ENCODE measurements at regions not wholly inside any gene's neighbourhood (a gene's known extent, or its start where the extent isn't known, plus 50 kb on each side); places are given as distances from the start of the nearest gene placed in this dataset.

DNA sequence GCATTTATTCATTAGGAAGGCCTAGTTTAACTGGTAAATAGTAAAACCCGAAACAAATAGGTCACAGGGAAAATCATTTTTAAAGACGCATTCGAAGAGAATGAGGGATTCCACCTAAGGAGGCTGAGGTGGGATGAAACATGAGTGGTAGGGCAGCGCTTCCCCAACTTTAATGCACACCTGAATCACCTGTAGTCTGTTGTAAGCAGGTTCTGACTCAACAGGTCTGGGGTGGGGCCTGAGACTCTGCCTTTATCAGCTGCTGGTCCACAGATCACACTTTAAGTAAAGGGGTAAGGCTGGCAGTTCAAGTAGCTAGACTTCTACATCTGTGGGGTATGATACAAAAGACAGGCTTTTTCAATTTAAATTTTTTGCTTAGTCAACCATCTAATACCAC, 223.5 kb upstream of the UBE2E2 start:
- H3K36me3 ChIP-seq (ENCODE audit: control insufficient read depth in 2 of 2, insufficient read depth in 1 of 2, low read length in 2 of 2), result no peaks in the 10 kb centered on the region
- no peak overlapping the region for H3K4me3 ChIP-seq (ENCODE audit: low read depth, low read length)
- H3K4me1 ChIP-seq (ENCODE audit: control insufficient read depth, insufficient read depth, low read length), result no peaks in the 10 kb centered on the region
- H3K27ac ChIP-seq (ENCODE audit: extremely low read depth, low read depth, low read length), result no peak overlapping the region
- CTCF ChIA-PET, result no interaction called here
- H3K9me3 ChIP-seq (ENCODE audit: control insufficient read depth, insufficient read depth, low read depth, low read length), result no peaks in the 10 kb centered on the region
- POLR2A ChIA-PET, result no interaction called here
- TF ChIP-seq KLF7 (tag by site-specific recombination; IDR thresholded peaks at IDR 0.05; ENCODE audit: borderline replicate concordance), result no peak
- TF ChIP-seq ZNF558 (tag by site-specific recombination; IDR thresholded peaks at IDR 0.05), result no peak
- TF ChIP-seq ZNF202 (tag by site-specific recombination; IDR thresholded peaks at IDR 0.05; ENCODE audit: borderline replicate concordance), result no peak
- no peak for TF ChIP-seq ZNF112 (tag by site-specific recombination; IDR thresholded peaks at IDR 0.05)
- TF ChIP-seq ZNF549 (tag by site-specific recombination; IDR thresholded peaks at IDR 0.05), result no peak
- TF ChIP-seq ZNF785 (tag by site-specific recombination; IDR thresholded peaks at IDR 0.05), result no peak
- TF ChIP-seq ZNF416 (tag by site-specific recombination; IDR thresholded peaks at IDR 0.05), result no peak
- TF ChIP-seq ZNF629 (tag by site-specific recombination; IDR thresholded peaks at IDR 0.05), result no peak
- no peak for TF ChIP-seq ZEB2 (tag by site-specific recombination; IDR thresholded peaks at IDR 0.05)
- TF ChIP-seq ZFP69B (tag by site-specific recombination; IDR thresholded peaks at IDR 0.05), result no peak
- no peak for TF ChIP-seq ZNF626 (tag by site-specific recombination; IDR thresholded peaks at IDR 0.05)

GRCh38 chr3:22980346-22980745, 222.8 kb upstream of the UBE2E2 start:
- Histone ChIP-seq H3K9me3 (ENCODE audit: control insufficient read depth, insufficient read depth, low read depth, low read length) (no peaks in the 10 kb centered on the region), H3K27ac (ENCODE audit: extremely low read depth, low read depth, low read length) (no peak overlapping the region), H3K36me3 (ENCODE audit: control insufficient read depth in 2 of 2, insufficient read depth in 1 of 2, low read length in 2 of 2) (no peaks in the 10 kb centered on the region), H3K4me1 (ENCODE audit: control insufficient read depth, insufficient read depth, low read length) (no peaks in the 10 kb centered on the region), H3K4me3 (ENCODE audit: low read depth, low read length) (no peak overlapping the region)
- ChIA-PET CTCF (interaction anchor here (0.7 kb wide), 1 partner anchor 840 kb away, joined by 3 read pairs; no protein-coding TSS in a partner anchor), POLR2A (no interaction called here)
- no peak for TF ChIP-seq ZNF747 (tag by site-specific recombination; IDR thresholded peaks at IDR 0.05)
- TF ChIP-seq, protein P1, sequence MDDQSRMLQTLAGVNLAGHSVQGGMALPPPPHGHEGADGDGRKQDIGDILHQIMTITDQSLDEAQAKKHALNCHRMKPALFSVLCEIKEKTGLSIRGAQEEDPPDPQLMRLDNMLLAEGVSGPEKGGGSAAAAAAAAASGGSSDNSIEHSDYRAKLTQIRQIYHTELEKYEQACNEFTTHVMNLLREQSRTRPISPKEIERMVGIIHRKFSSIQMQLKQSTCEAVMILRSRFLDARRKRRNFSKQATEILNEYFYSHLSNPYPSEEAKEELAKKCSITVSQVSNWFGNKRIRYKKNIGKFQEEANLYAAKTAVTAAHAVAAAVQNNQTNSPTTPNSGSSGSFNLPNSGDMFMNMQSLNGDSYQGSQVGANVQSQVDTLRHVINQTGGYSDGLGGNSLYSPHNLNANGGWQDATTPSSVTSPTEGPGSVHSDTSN (CRISPR knock-in tag; IDR thresholded peaks at IDR 0.05), result no peak

- Histone ChIP-seq H3K4me1 (ENCODE audit: control insufficient read depth, insufficient read depth, low read length) (no peaks in the 10 kb centered on the region), H3K27ac (ENCODE audit: extremely low read depth, low read depth, low read length) (no peak overlapping the region), H3K36me3 (ENCODE audit: control insufficient read depth in 2 of 2, insufficient read depth in 1 of 2, low read length in 2 of 2) (no peaks in the 10 kb centered on the region), H3K9me3 (ENCODE audit: control insufficient read depth, insufficient read depth, low read depth, low read length) (no peaks in the 10 kb centered on the region), H3K4me3 (ENCODE audit: low read depth, low read length) (no peak overlapping the region)
- CTCF ChIA-PET, result no interaction called here
- POLR2A ChIA-PET, result no interaction called here
- TF ChIP-seq KLF8 (tag by site-specific recombination; IDR thresholded peaks at IDR 0.05), result no peak
These were observed 222.0 kb upstream of the UBE2E2 start for GRCh38 chr3:22981166-22981565.

DNA sequence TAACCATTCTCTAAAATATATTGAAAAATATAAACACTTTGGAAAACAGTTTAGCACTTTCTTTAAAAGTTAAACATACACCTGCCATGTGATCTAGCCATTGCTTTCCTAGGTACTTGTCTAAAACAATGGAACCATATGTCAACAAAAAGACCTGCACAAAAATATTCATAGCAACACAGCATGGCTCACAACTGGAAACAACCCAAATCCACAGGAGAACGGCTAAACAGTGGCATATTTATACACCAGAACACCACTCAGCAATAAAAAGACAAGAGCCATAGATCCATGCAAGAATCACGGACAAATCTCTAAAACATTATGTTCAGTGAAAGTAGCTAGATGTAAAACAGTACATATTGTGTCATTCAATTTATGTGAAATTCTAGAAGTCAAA, 221.3 kb upstream of the UBE2E2 start:
- Histone ChIP-seq H3K4me3 (ENCODE audit: low read depth, low read length) (no peak overlapping the region), H3K4me1 (ENCODE audit: control insufficient read depth, insufficient read depth, low read length) (no peaks in the 10 kb centered on the region), H3K27ac (ENCODE audit: extremely low read depth, low read depth, low read length) (no peak overlapping the region), H3K9me3 (ENCODE audit: control insufficient read depth, insufficient read depth, low read depth, low read length) (no peaks in the 10 kb centered on the region), H3K36me3 (ENCODE audit: control insufficient read depth in 2 of 2, insufficient read depth in 1 of 2, low read length in 2 of 2) (no peaks in the 10 kb centered on the region)
- ChIA-PET POLR2A (no interaction called here), CTCF (no interaction called here)
- TF ChIP-seq ZNF707 (tag by site-specific recombination; IDR thresholded peaks at IDR 0.05) (no peak), GFI1B (tag by site-specific recombination; IDR thresholded peaks at IDR 0.05) (no peak), ZNF561 (tag by site-specific recombination; IDR thresholded peaks at IDR 0.05; ENCODE audit: borderline replicate concordance) (no peak), ZNF16 (tag by site-specific recombination; IDR thresholded peaks at IDR 0.05; ENCODE audit: low read depth) (no peak), SP3 (tag by site-specific recombination; IDR thresholded peaks at IDR 0.05) (no peak), ZNF311 (tag by site-specific recombination; IDR thresholded peaks at IDR 0.05; ENCODE audit: borderline replicate concordance) (no peak), SALL2 (tag by site-specific recombination; IDR thresholded peaks at IDR 0.05; ENCODE audit: borderline replicate concordance) (no peak)
- TF ChIP-seq, protein P2, sequence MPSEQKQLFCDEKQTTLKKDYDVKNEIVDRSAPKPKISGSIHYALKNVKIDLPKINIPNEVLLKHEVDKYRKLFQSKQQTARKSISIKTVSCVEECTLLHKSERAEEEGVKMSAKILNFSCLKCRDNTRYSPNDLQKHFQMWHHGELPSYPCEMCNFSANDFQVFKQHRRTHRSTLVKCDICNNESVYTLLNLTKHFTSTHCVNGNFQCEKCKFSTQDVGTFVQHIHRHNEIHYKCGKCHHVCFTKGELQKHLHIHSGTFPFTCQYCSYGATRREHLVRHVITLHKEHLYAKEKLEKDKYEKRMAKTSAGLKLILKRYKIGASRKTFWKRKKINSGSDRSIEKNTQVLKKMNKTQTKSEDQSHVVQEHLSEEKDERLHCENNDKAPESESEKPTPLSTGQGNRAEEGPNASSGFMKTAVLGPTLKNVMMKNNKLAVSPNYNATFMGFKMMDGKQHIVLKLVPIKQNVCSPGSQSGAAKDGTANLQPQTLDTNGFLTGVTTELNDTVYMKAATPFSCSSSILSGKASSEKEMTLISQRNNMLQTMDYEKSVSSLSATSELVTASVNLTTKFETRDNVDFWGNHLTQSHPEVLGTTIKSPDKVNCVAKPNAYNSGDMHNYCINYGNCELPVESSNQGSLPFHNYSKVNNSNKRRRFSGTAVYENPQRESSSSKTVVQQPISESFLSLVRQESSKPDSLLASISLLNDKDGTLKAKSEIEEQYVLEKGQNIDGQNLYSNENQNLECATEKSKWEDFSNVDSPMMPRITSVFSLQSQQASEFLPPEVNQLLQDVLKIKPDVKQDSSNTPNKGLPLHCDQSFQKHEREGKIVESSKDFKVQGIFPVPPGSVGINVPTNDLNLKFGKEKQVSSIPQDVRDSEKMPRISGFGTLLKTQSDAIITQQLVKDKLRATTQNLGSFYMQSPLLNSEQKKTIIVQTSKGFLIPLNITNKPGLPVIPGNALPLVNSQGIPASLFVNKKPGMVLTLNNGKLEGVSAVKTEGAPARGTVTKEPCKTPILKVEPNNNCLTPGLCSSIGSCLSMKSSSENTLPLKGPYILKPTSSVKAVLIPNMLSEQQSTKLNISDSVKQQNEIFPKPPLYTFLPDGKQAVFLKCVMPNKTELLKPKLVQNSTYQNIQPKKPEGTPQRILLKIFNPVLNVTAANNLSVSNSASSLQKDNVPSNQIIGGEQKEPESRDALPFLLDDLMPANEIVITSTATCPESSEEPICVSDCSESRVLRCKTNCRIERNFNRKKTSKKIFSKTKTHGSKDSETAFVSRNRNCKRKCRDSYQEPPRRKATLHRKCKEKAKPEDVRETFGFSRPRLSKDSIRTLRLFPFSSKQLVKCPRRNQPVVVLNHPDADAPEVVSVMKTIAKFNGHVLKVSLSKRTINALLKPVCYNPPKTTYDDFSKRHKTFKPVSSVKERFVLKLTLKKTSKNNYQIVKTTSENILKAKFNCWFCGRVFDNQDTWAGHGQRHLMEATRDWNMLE (tag by site-specific recombination; conservative IDR thresholded peaks at IDR 0.05; ENCODE audit: low read depth), result no peak

Data from HEK293 (cell line).